GM21717 (cell line): ENCODE measurements at regions not wholly inside any gene's neighbourhood (a gene's known extent, or its start where the extent isn't known, plus 50 kb on each side); places are given as distances from the start of the nearest gene placed in this dataset.
A peak's percentile ranks its signal among the peaks of the same experiment; 100 is the strongest.

ENCODE experiments used
- ATAC-seq: cut with Tn5 transposase; IDR thresholded peaks from one replicate; pipeline ENCODE4 v1.9.1; 2021; ENCODE audit warnings: mild to moderate bottlenecking, moderate library complexity; ENCODE audit not compliant: unreplicated experiment

GRCh38 chr2:12105180-12105579 is 358.7 kb downstream of the LPIN1 start:
- no peak for ATAC-seq

- peak; percentile 64 for ATAC-seq
These were observed 360.1 kb downstream of the LPIN1 start for GRCh38 chr2:12106440-12107080.

- ATAC-seq: no peak
These were observed 360.9 kb downstream of the LPIN1 start for GRCh38 chr2:12107321-12107720.

GRCh38 chr2:12107939-12108338 is 361.5 kb downstream of the LPIN1 start:
- ATAC-seq: no peak

GRCh38 chr2:12109363-12110017 is 363.1 kb downstream of the LPIN1 start:
- no peak for ATAC-seq

GRCh38 chr2:12110074-12110473 is 363.6 kb downstream of the LPIN1 start:
- ATAC-seq: no peak

GRCh38 chr2:12110481-12110880 is 364.0 kb downstream of the LPIN1 start:
- no peak for ATAC-seq

GRCh38 chr2:12113412-12113811 is 367.0 kb downstream of the LPIN1 start:
- no peak for ATAC-seq

GRCh38 chr2:12114816-12115215 is 368.4 kb downstream of the LPIN1 start:
- ATAC-seq: no peak

GRCh38 chr2:12116228-12116750 is 369.9 kb downstream of the LPIN1 start:
- ATAC-seq: peak; percentile 73

GRCh38 chr2:12119841-12120240 is 373.4 kb downstream of the LPIN1 start:
- ATAC-seq: no peak

- ATAC-seq: no peak
These were observed 374.1 kb downstream of the LPIN1 start for GRCh38 chr2:12120281-12121150.

- no peak for ATAC-seq
These were observed 378.4 kb downstream of the LPIN1 start for GRCh38 chr2:12124790-12125189.

- ATAC-seq: no peak
These were observed 379.9 kb downstream of the LPIN1 start for GRCh38 chr2:12126318-12126717.

GRCh38 chr2:12127638-12128037 is 381.2 kb downstream of the LPIN1 start:
- no peak for ATAC-seq

- ATAC-seq: no peak
These were observed 385.5 kb downstream of the LPIN1 start for GRCh38 chr2:12131975-12132374.

GRCh38 chr2:12141618-12142258 is 395.3 kb downstream of the LPIN1 start:
- ATAC-seq: no peak

- no peak for ATAC-seq
These were observed 405.3 kb downstream of the LPIN1 start for GRCh38 chr2:12151716-12152115.

- ATAC-seq: no peak
These were observed 406.5 kb downstream of the LPIN1 start for GRCh38 chr2:12152888-12153287.

GRCh38 chr2:12155303-12156051 is 409.0 kb downstream of the LPIN1 start:
- no peak for ATAC-seq
